T47D (cell line): ENCODE measurements at regions not wholly inside any gene's neighbourhood (a gene's known extent, or its start where the extent isn't known, plus 50 kb on each side); places are given as distances from the start of the nearest gene placed in this dataset.

Source experiments
- DNase-seq, 2 experiments: peaks; one replicate each; pipeline versions ENCODE4 v3.0.0 to v3.0.0-alpha.2; 2011 to 2012; ENCODE audit warnings: low read depth in 1 of 2, low spot score in 1 of 2
- JUND ChIP-seq: IDR thresholded peaks from 2 replicates; pipeline ENCODE4 v1.6.1; 2012; ENCODE audit warnings: low read depth
- in situ Hi-C: cut with HindIII; loops from 2 replicates; pipeline ENCODE4 v1.10.0; 2016; ENCODE audit warnings: low sequenced_read_pairs, low pct_unique_long_range_greater_than_20kb

GRCh38 chr9:14441976-14442651 is 128.2 kb upstream of the NFIB start:
- in situ Hi-C loops = no loop called here

GRCh38 chr9:14441115-14441514 is 127.2 kb upstream of the NFIB start:
- TF ChIP-seq JUND = no peak
- no peak for DNase-seq
- in situ Hi-C loops = no loop called here

More at GRCh38 chr9:14441976-14442651, 128.2 kb upstream of the NFIB start:
- no peak for TF ChIP-seq JUND
- DNase-seq = peak; percentile 11 to 78

- TF ChIP-seq JUND = no peak
- no peak for DNase-seq
- in situ Hi-C loops = no loop called here
Measured at GRCh38 chr9:14440062-14440461, 126.1 kb upstream of the NFIB start.

DNA sequence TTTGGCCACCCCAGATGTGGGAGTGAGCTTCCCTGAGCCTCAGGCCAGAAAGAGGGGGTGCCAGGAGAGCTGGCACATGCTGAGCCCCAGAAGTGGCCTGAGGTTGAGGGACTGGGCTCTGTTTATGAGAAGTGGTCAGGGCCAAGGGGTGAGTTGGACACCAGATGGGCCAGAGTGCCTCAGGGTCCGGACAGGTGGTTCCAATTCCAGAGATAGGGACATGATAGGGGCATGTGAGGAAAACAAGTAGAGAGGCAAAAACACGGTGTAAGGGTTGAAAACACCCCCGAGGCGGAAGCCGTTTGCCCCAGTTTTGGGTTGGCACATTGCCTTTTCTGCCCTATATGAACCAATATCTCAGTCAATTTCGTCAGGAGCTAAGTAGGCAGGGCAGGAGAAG is 125.6 kb upstream of the NFIB start:
- DNase-seq = no peak
- in situ Hi-C loops = no loop called here
- TF ChIP-seq JUND = no peak

DNA sequence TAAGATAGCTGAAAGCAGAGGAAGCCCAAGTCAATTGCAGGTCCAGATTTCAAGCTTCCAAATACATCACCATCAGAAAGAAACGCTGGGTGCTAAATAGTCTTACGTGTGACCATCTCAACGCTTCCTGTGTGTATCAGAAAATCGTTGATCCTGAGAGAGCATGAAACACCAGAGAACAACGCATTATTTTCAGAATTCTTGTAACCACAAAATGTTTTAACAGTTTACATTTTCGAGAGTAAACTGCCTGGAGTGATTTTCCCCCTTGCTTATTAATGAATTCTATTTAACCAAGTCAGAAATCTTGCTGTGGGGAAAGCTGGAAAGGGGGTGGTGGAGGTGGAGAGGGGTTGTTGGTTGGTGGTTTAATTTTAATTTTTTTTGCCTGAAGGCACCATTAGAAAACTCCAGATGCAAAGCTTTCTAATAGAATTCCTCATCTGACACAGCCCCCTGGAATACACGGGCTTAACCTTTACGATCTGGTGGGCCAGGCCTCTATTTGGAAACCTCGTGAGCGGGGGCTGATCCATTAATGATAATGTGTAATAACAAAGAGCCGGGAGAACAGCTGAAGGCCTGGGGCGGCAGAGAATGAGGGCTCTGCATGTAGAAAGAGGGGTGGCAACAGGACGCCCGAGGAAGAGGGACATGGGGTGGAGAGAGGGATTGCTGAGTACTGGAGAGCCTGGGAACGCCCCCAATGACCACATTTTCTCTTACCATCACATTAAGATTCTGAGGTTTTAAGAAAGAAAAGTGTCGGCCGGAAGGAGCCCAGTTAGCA is 124.5 kb upstream of the NFIB start:
- no peak for DNase-seq
- TF ChIP-seq JUND = no peak
- in situ Hi-C loops = no loop called here

GRCh38 chr9:14437354-14438231 is 123.7 kb upstream of the NFIB start:
- in situ Hi-C loops = no loop called here
- no peak for DNase-seq
- no peak for TF ChIP-seq JUND

DNA sequence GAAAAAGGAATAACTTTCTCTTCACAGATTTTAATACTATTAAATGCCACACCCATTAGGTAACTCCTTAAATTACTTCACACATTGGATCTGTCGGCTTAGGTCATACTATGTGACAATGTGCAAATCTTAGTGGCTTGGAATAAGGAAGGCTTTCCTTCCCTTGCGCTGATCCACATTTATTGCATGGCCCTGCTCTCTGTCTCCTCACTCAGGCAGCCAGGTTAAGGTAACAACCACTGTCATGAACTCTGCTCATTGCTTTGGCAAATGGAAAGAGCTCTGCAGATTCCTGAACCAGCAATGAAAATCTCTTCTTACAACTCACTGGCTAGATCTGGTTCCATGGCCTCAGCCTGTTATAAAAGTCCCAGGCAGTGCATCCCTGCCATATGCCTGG is 121.9 kb upstream of the NFIB start:
- no peak for TF ChIP-seq JUND
- in situ Hi-C loops = no loop called here
- no peak for DNase-seq

DNA sequence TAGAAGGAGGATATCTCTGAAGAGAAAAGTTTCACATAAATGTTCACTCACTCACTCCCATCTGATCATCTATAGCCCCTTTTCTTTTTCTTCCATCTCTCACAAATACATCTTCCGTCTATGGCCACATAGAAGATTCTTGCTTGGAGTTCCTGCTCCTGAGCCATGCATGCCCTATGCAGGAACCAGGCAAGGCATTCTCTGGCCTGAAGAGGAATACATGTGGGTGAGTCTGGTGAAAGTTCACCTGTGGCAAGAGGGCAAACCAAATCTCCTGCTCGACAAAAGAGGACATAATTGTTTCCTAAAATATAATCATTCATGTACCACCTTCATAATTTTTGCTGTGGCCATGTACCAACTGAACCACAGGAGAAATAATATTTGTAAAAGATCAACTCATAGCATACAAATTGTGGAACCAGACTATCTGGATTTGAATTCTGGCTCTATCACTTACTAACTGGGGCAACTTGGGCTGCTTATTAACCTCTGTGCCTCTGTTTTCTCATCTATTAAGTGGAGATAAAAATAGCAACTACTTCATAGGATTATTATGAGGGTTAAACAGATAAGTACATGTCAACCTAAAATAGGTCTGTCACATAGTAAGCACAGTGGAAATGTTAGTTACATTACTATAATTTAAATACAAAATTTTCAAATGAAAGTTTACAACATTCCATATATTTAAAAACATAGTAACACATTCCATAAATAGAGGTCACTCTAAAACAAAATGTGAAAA is 121.2 kb upstream of the NFIB start:
- in situ Hi-C loops = no loop called here
- DNase-seq = no peak
- TF ChIP-seq JUND = no peak

DNA sequence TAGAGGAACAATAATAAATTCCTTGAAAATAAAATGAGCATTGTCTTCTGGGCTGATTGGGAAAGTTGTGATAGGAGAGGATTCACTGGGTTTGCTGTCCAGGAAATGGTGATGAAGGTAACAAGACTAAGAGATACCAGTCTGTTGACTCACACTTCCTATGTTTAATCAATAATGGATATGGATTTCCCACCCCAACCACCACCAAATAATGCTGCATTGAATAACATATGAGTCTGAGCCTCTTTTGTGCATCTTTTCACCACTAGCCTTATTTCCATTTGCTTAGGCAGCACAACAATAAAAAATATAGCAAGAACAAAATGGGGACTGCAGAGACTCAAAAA is 120.2 kb upstream of the NFIB start:
- no peak for TF ChIP-seq JUND
- no peak for DNase-seq
- in situ Hi-C loops = no loop called here

DNA sequence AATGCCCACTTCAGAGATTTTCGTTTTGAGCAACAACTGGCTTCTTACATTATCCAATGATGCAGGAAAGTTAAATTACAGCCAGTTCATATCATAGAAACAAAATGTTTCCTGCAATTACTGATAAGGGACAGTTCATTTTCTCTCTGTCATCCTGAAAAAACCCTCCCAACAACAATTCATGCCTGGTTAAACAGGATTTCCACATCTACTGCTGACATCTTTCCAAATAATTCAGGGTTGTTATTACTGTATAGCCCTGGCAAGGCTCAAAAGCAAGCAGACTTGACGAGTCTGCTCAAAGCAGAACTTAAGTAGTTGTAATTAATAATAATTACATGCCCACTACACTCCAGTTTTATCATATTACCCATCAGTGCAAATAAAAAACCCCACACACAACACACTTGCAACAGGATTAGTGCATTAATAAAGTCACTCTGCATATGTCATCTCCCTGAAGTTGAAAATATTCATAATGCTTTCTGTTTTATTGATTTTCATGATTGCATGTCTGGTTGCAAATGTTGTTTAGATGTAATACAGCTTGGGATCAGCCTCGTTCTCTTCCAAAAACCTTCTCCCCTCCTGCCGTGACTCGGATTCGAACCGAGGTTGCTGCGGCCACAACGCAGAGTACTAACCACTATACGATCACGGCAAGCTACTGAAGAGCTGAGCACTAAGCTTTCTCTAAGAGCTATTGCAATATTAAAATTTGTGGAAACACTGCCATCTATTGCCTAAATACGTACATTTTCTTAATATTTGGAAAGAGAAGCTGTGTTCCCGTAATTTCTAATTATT is 119.6 kb upstream of the NFIB start:
- TF ChIP-seq JUND = no peak
- in situ Hi-C loops = no loop called here
- peak; percentile 9 to 71 for DNase-seq

DNA sequence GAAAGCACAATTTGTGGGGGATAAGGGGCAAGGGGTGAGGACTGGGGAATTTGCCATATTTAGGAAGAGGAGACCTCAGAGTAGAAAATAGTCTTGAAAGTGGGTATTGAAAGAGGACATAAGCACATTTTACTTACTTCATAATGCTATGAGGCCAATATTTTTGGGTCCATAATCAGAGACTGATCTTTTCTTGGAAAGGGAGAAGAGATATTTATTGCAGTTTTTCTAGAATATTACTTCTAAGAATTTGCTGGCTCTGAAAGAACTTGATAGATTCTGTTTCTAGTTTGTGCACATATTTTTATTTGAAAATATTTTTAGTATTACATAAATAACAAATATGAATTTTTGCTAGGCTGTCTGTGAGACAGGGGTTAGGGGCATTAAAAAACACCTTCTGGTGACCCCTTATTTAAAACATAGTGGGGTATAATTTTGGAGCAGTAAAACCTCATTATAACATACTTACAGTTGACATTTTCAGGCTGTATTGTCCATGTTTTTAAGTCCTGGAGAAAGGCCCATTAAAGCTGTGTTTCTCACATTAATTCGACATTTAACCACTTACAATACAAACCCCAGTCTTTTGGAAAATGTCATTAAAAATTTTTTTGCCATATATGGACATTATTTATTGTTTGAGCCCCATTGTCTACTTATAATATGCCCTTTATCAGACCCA is 118.9 kb upstream of the NFIB start:
- TF ChIP-seq JUND = no peak
- no peak for DNase-seq
- in situ Hi-C loops = no loop called here
